ENCODE measurements at regions not wholly inside any gene's neighbourhood (a gene's known extent, or its start where the extent isn't known, plus 50 kb on each side); places are given as distances from the start of the nearest gene placed in this dataset.

DNA sequence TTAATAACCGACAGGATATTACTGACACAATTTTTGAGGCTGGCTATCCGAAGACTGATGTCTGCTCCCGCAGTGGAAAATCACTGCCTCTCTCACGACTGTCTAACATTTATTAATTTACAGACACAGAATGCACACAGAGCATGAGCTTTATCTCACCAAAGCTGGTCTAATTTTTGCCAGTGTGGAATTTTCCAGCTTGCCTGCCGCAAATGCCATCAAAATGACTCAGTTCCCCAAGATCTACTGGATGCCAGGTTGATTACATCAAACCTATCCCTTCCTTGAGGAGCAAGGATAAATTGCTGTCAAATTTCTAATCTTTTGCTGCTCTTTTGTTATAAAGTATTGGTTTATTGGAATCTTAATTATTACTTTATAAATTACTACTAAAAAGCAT is 1775.1 kb upstream of the PCDH20 start:
- Mint-ChIP-seq H3K4me1 (ENCODE audit: low read depth) (no peaks in the 10 kb centered on the region), H3K4me3 (no peak overlapping the region), H3K27ac (no peak overlapping the region), H3K27me3 (ENCODE audit: low read depth) (no peaks in the 10 kb centered on the region), H3K36me3 (ENCODE audit: low read depth) (no peaks in the 10 kb centered on the region), H3K9me3 (peaks cover 24% of the 10 kb centered on the region)
- no peak for DNase-seq (ENCODE audit: low spot score)

DNA sequence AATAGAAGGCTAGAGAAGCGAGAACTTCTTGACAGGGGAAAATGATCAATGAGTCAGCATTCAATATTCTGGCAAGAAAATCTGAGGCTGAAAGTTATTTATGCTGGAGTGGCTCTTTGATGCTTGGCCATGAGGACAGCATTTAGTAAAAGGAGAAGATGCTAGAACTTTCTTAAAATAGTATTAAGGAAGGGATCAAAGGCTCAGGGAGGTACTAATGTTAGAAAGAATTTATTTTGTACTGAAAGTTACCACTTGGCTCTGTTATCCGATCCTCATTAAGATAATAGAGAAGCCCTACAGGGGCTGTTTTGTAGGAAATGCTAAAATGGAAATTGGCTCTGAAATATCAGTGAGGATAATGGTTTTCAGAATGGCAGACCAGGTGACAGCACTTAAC is 1774.6 kb upstream of the PCDH20 start:
- Mint-ChIP-seq H3K4me1 (ENCODE audit: low read depth) (no peaks in the 10 kb centered on the region), H3K4me3 (no peak overlapping the region), H3K9me3 (peaks cover 19% of the 10 kb centered on the region), H3K27me3 (ENCODE audit: low read depth) (no peaks in the 10 kb centered on the region), H3K27ac (no peak overlapping the region), H3K36me3 (ENCODE audit: low read depth) (no peaks in the 10 kb centered on the region)
- no peak for DNase-seq (ENCODE audit: low spot score)

DNA sequence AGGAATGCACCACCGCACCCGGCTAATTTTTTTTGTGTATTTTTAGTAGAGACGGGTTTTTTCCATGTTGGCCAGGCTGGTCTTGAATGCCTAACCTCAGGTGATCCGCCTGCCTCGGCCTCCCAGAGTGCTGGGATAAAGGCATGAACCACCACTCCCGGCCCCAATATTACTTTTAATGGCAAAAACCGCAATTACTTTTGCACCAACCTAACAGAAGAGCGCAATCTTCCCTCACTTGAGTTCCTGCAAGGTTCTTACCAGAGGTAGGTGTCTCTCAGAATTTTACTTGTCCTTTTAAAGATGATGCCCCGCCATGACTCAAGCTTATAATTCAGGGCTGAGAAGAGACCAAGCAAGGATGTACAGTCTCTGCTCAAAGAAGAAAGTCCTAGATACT is 1774.1 kb upstream of the PCDH20 start:
- H3K4me3 Mint-ChIP-seq, result no peak overlapping the region
- no peak overlapping the region for H3K27ac Mint-ChIP-seq
- DNase-seq (ENCODE audit: low spot score), result no peak
- no peaks in the 10 kb centered on the region for H3K4me1 Mint-ChIP-seq (ENCODE audit: low read depth)
- H3K27me3 Mint-ChIP-seq (ENCODE audit: low read depth), result no peaks in the 10 kb centered on the region
- no peaks in the 10 kb centered on the region for H3K36me3 Mint-ChIP-seq (ENCODE audit: low read depth)
- peaks cover 17% of the 10 kb centered on the region for H3K9me3 Mint-ChIP-seq

DNA sequence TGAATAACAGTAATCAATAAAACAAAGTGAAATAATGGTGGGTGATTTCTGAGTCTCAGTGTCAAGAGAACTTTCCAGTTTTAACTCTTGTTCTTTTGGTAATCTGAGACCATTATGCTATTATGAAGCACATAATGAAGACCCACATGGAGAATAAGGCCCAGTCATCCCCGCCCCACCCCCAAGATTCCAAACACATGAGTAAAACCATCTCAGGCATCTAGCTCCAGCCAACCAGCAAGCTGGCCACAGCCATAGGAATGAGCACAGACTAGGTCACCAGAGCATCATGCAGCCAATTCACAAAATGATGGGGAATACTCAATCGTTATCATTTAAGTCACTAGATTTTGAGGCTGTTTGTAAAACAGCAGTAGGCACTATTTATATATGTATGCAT is 1769.0 kb upstream of the PCDH20 start:
- no peak for DNase-seq (ENCODE audit: low spot score)
- Mint-ChIP-seq H3K9me3 (peaks cover 23% of the 10 kb centered on the region), H3K4me3 (no peak overlapping the region), H3K27me3 (ENCODE audit: low read depth) (no peaks in the 10 kb centered on the region), H3K36me3 (ENCODE audit: low read depth) (no peaks in the 10 kb centered on the region), H3K4me1 (ENCODE audit: low read depth) (no peaks in the 10 kb centered on the region), H3K27ac (no peak overlapping the region)

DNA sequence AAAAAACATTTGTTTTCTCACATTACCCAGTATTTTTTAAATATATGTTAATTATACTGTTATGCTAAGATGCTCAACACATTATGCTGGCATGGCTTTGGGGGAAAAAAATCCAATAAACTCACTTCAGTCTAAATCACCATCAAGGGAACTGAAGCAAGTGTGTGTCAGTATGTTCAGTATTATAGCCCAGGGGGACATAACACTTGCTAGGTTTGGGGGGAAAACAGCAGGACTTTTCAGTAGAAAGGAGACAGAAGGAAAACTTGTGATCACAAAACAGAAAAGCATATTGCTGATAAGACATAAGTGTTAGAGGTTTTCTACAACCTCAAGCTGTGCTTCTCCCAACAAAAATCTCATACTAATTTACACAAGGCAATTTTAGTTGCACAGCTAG is 1759.9 kb upstream of the PCDH20 start:
- DNase-seq (ENCODE audit: low spot score), result no peak
- H3K27ac Mint-ChIP-seq, result no peak overlapping the region
- H3K27me3 Mint-ChIP-seq (ENCODE audit: low read depth), result no peaks in the 10 kb centered on the region
- no peak overlapping the region for H3K4me3 Mint-ChIP-seq
- H3K36me3 Mint-ChIP-seq (ENCODE audit: low read depth), result no peaks in the 10 kb centered on the region
- H3K4me1 Mint-ChIP-seq (ENCODE audit: low read depth), result no peaks in the 10 kb centered on the region
- peaks cover 26% of the 10 kb centered on the region for H3K9me3 Mint-ChIP-seq

GRCh38 chr13:63167699-63168337 is 1752.2 kb upstream of the PCDH20 start:
- H3K4me3 Mint-ChIP-seq, result no peak overlapping the region
- no peaks in the 10 kb centered on the region for H3K36me3 Mint-ChIP-seq (ENCODE audit: low read depth)
- no peak overlapping the region for H3K27ac Mint-ChIP-seq
- no peaks in the 10 kb centered on the region for H3K27me3 Mint-ChIP-seq (ENCODE audit: low read depth)
- no peaks in the 10 kb centered on the region for H3K4me1 Mint-ChIP-seq (ENCODE audit: low read depth)
- H3K9me3 Mint-ChIP-seq, result peaks cover 14% of the 10 kb centered on the region
- DNase-seq (ENCODE audit: low spot score), result no peak

DNA sequence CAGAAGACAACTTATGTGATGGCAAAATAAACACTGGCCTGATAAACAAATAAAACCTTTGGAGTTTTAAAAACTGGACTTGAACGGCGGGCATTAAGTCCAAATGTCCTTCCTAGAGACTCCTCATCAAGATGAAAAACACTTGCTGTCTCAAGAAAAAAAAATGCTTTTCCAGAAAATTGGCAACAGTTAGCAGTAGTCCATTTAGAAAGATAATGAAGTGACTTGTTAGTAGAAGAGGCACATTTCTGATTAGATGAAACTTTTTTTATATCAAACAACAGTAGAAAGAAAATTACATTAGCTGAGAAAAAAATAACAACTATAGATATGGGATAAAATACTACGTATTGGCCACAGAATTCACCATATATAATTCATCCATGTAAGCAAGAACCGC is 1750.7 kb upstream of the PCDH20 start:
- no peak overlapping the region for H3K4me3 Mint-ChIP-seq
- DNase-seq (ENCODE audit: low spot score), result no peak
- H3K27ac Mint-ChIP-seq, result no peak overlapping the region
- H3K27me3 Mint-ChIP-seq (ENCODE audit: low read depth), result no peaks in the 10 kb centered on the region
- no peaks in the 10 kb centered on the region for H3K36me3 Mint-ChIP-seq (ENCODE audit: low read depth)
- peaks cover 26% of the 10 kb centered on the region for H3K9me3 Mint-ChIP-seq
- H3K4me1 Mint-ChIP-seq (ENCODE audit: low read depth), result no peaks in the 10 kb centered on the region

DNA sequence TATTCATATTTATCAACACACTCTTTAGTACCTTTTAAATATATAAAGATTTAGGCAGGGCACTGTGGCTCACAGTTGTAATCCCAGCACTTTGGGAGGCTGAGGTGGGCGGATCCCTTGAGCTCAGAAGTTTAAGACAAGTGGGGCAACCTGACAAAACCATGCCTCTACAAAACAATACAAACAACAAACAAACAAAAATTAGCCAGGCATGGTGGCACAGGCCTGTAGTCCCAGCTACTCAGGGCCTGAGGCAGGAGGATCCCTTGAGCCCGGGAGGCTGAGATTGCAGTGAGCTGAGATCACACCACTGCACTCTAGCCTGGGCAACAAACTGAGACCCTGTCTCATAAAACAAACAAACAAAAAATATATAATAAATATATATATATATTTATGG is 1748.3 kb upstream of the PCDH20 start:
- H3K9me3 Mint-ChIP-seq, result peaks cover 30% of the 10 kb centered on the region
- no peak overlapping the region for H3K27ac Mint-ChIP-seq
- H3K36me3 Mint-ChIP-seq (ENCODE audit: low read depth), result no peaks in the 10 kb centered on the region
- no peak overlapping the region for H3K4me3 Mint-ChIP-seq
- DNase-seq (ENCODE audit: low spot score), result no peak
- H3K27me3 Mint-ChIP-seq (ENCODE audit: low read depth), result no peaks in the 10 kb centered on the region
- H3K4me1 Mint-ChIP-seq (ENCODE audit: low read depth), result no peaks in the 10 kb centered on the region

- no peaks in the 10 kb centered on the region for H3K27me3 Mint-ChIP-seq (ENCODE audit: low read depth)
- no peak overlapping the region for H3K4me3 Mint-ChIP-seq
- H3K9me3 Mint-ChIP-seq, result peaks cover 44% of the 10 kb centered on the region
- no peaks in the 10 kb centered on the region for H3K36me3 Mint-ChIP-seq (ENCODE audit: low read depth)
- no peak overlapping the region for H3K27ac Mint-ChIP-seq
- H3K4me1 Mint-ChIP-seq (ENCODE audit: low read depth), result no peaks in the 10 kb centered on the region
- no peak for DNase-seq (ENCODE audit: low spot score)
Measured at GRCh38 chr13:63161219-63161618, 1745.6 kb upstream of the PCDH20 start.

DNA sequence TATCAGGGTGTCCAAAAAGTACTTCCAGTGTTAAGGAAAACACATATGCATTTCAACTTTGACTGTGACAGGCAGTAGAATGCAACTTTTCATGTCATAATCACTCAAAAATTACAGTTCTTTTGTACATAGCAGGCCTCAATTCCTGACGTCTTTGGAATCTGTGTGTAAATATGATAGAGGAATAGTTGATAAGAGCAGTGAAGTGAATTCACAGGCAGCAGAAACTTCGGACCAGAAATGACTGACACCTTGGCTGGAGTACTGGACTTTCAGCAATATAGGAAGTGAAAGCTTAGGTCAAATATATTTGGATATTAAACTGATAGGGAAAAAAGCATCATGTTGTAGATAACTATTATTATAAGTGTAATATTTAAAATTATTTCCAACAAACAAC is 1741.2 kb upstream of the PCDH20 start:
- Mint-ChIP-seq H3K4me3 (no peak overlapping the region), H3K4me1 (ENCODE audit: low read depth) (no peaks in the 10 kb centered on the region), H3K36me3 (ENCODE audit: low read depth) (no peaks in the 10 kb centered on the region), H3K27me3 (ENCODE audit: low read depth) (no peaks in the 10 kb centered on the region), H3K9me3 (peaks cover 32% of the 10 kb centered on the region), H3K27ac (no peak overlapping the region)
- no peak for DNase-seq (ENCODE audit: low spot score)

DNA sequence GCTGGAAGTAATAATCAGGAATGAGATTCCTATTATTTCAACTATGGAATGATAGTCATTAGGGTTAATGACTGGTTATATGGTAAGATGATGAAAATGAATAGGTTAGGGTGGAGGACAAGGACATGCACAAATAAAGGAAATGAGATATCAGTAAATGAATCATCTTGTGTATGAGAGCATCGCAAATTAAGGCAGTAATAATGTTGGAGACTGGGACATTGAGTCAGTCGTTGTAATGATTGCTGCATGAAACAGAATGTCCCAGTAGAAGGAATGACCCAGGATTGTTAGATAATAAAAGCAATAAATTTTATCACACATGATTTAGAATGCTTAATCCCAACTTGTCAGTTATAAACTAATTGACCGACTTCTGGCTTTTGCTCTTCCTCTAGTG is 1733.7 kb upstream of the PCDH20 start:
- Mint-ChIP-seq H3K27me3 (ENCODE audit: low read depth) (no peaks in the 10 kb centered on the region), H3K4me3 (no peak overlapping the region), H3K36me3 (ENCODE audit: low read depth) (no peaks in the 10 kb centered on the region), H3K4me1 (ENCODE audit: low read depth) (no peaks in the 10 kb centered on the region), H3K9me3 (peaks cover 26% of the 10 kb centered on the region), H3K27ac (no peak overlapping the region)
- DNase-seq (ENCODE audit: low spot score), result no peak

DNA sequence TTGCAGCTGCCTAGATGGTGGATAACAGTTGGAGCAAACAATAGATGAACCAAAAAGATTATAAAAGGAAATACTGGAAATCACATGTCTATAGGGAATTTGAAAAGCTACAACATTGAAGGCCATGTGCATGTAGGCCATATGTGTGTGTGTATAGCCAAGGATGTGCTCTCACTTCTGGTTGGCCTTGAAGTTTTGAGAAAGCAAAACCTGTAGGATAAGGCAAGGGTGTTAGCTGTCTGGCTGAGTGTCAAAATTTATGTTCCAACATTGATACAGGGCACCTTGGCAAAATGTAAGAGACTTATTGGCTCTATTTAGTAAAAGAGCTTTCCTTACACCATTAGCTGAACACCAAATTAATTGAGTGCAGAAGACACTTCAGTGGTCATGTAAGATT is 1723.6 kb upstream of the PCDH20 start:
- Mint-ChIP-seq H3K4me3 (no peak overlapping the region), H3K36me3 (ENCODE audit: low read depth) (no peaks in the 10 kb centered on the region), H3K4me1 (ENCODE audit: low read depth) (no peaks in the 10 kb centered on the region), H3K9me3 (peaks cover 24% of the 10 kb centered on the region), H3K27ac (no peak overlapping the region), H3K27me3 (ENCODE audit: low read depth) (no peaks in the 10 kb centered on the region)
- no peak for DNase-seq (ENCODE audit: low spot score)

GRCh38 chr13:63129995-63130394 is 1714.3 kb upstream of the PCDH20 start:
- DNase-seq (ENCODE audit: low spot score), result no peak
- H3K4me1 Mint-ChIP-seq (ENCODE audit: low read depth), result no peaks in the 10 kb centered on the region
- H3K27me3 Mint-ChIP-seq (ENCODE audit: low read depth), result no peaks in the 10 kb centered on the region
- no peak overlapping the region for H3K27ac Mint-ChIP-seq
- peaks cover 11% of the 10 kb centered on the region for H3K9me3 Mint-ChIP-seq
- no peak overlapping the region for H3K4me3 Mint-ChIP-seq
- no peaks in the 10 kb centered on the region for H3K36me3 Mint-ChIP-seq (ENCODE audit: low read depth)

DNA sequence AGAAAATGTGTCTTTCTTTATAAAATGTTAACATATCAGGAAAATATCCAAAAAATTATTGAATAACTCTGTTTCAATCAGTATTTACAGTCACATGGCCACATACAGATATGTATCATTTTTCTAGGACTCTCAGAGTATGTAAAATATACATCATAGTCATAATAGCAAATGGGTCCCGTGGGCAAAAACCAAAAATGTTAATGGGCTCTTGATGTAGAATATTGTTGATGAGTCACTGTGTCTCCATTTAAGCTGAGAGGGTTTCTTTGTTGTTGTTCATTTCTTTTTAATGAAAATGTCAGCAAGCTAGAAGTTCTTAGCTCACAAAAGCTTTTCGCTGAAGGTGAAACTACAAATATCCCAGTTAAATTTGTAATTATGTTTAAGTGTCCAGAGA is 1713.1 kb upstream of the PCDH20 start:
- no peak overlapping the region for H3K27ac Mint-ChIP-seq
- H3K36me3 Mint-ChIP-seq (ENCODE audit: low read depth), result no peaks in the 10 kb centered on the region
- peaks cover 11% of the 10 kb centered on the region for H3K9me3 Mint-ChIP-seq
- no peak overlapping the region for H3K4me3 Mint-ChIP-seq
- no peak for DNase-seq (ENCODE audit: low spot score)
- H3K4me1 Mint-ChIP-seq (ENCODE audit: low read depth), result no peaks in the 10 kb centered on the region
- H3K27me3 Mint-ChIP-seq (ENCODE audit: low read depth), result no peaks in the 10 kb centered on the region

GRCh38 chr13:63124863-63125262 is 1709.2 kb upstream of the PCDH20 start:
- peaks cover 7% of the 10 kb centered on the region for H3K9me3 Mint-ChIP-seq
- H3K27me3 Mint-ChIP-seq (ENCODE audit: low read depth), result no peaks in the 10 kb centered on the region
- DNase-seq (ENCODE audit: low spot score), result no peak
- no peak overlapping the region for H3K4me3 Mint-ChIP-seq
- H3K27ac Mint-ChIP-seq, result no peak overlapping the region
- H3K36me3 Mint-ChIP-seq (ENCODE audit: low read depth), result no peaks in the 10 kb centered on the region
- H3K4me1 Mint-ChIP-seq (ENCODE audit: low read depth), result no peaks in the 10 kb centered on the region
